HG03159 (cell line): ENCODE measurements at regions not wholly inside any gene's neighbourhood (a gene's known extent, or its start where the extent isn't known, plus 50 kb on each side); places are given as distances from the start of the nearest gene placed in this dataset.
"Not testable (repeated sequence)": the region's sequence is repeated elsewhere in the genome, so short reads cannot be mapped to it uniquely, and the experiment has no call there.

ENCODE experiments used
- ATAC-seq: cut with Tn5 transposase; IDR thresholded peaks from one replicate; pipeline ENCODE4 v1.9.1; 2021; ENCODE audit warnings: mild to moderate bottlenecking, moderate library complexity; ENCODE audit not compliant: unreplicated experiment

- ATAC-seq, result no peak
These were observed 119.0 kb upstream of the LIFR start for GRCh38 chr5:38675443-38675842.

- no peak for ATAC-seq
These were observed 121.2 kb upstream of the LIFR start for GRCh38 chr5:38677636-38678035.

- no peak for ATAC-seq
These were observed 121.6 kb upstream of the LIFR start for GRCh38 chr5:38678076-38678475.

- ATAC-seq, result not testable (repeated sequence)
These were observed 122.3 kb upstream of the LIFR start for GRCh38 chr5:38678697-38679096.

GRCh38 chr5:38680094-38680825 lies 123.8 kb upstream of the LIFR start:
- ATAC-seq, result no peak

GRCh38 chr5:38681029-38681706 lies 124.7 kb upstream of the LIFR start:
- no peak for ATAC-seq

GRCh38 chr5:38681966-38682365 lies 125.5 kb upstream of the LIFR start:
- no peak for ATAC-seq

GRCh38 chr5:38686658-38687057 lies 130.2 kb upstream of the LIFR start:
- no peak for ATAC-seq

- no peak for ATAC-seq
These were observed 135.9 kb upstream of the LIFR start for GRCh38 chr5:38692346-38692745.

GRCh38 chr5:38692781-38693527 lies 136.5 kb upstream of the LIFR start:
- ATAC-seq, result no peak

- no peak for ATAC-seq
These were observed 138.8 kb upstream of the LIFR start for GRCh38 chr5:38695021-38695958.

- no peak for ATAC-seq
These were observed 140.6 kb upstream of the LIFR start for GRCh38 chr5:38697013-38697412.

- not testable (repeated sequence) for ATAC-seq
These were observed 140.3 kb upstream of the OSMR start for GRCh38 chr5:38705529-38705928.

- ATAC-seq, result no peak
These were observed 139.4 kb upstream of the OSMR start for GRCh38 chr5:38706376-38706775.

GRCh38 chr5:38707352-38708210 lies 138.2 kb upstream of the OSMR start:
- ATAC-seq, result no peak

- no peak for ATAC-seq
These were observed 136.0 kb upstream of the OSMR start for GRCh38 chr5:38709678-38710306.

- no peak for ATAC-seq
These were observed 135.2 kb upstream of the OSMR start for GRCh38 chr5:38710627-38711026.

GRCh38 chr5:38712391-38712790 lies 133.4 kb upstream of the OSMR start:
- ATAC-seq, result no peak

- no peak for ATAC-seq
These were observed 131.6 kb upstream of the OSMR start for GRCh38 chr5:38714240-38714639.
